ENCODE measurements at regions not wholly inside any gene's neighbourhood (a gene's known extent, or its start where the extent isn't known, plus 50 kb on each side); places are given as distances from the start of the nearest gene placed in this dataset.
A peak's percentile ranks its signal among the peaks of the same experiment; 100 is the strongest.

DNA sequence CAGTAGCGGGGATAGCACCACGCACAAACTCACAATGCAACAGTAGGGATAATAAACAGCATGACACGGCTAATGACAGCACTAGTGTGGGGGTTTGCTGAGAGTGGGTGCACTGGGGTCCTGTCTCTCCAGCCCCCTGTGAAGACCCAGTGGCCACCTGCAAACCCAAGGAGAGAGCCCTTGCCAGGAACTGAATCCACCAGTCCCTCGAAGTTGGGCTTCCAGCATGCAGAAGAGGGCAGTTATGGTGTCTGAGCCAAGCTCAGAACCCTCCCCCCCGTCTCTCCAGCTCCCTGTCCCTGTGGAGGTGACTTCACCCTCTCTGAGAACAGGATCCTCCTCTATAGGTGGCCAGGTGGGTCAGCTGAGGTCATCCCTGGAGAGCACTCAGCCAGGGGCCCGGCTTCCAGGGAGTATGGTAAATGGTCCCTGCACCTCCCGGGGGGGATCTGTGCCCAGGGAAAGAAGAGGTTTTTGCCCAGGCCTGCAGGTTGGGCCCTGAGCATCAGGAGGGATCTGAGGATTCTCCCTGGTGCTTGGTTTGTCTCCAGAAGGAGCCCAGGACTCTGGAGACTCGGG lies 86.3 kb upstream of the PRR5 start:
- no peak overlapping the region for H3K4me3 ChIP-seq
- no peak for TF ChIP-seq Cebpa-rat (IDR thresholded peaks at IDR 0.05)
- no peaks in the 10 kb centered on the region for H3K27me3 ChIP-seq
- peaks cover 48% of the 10 kb centered on the region for H3K9me3 ChIP-seq
- peaks cover 14% of the 10 kb centered on the region for H3K4me1 ChIP-seq
- no peaks in the 10 kb centered on the region for H3K36me3 ChIP-seq
- no peaks in the 10 kb centered on the region for H4K20me1 ChIP-seq
- H3K4me2 ChIP-seq = no peak overlapping the region
- no peak overlapping the region for H3K9ac ChIP-seq
- no peak overlapping the region for H3K27ac ChIP-seq

DNA sequence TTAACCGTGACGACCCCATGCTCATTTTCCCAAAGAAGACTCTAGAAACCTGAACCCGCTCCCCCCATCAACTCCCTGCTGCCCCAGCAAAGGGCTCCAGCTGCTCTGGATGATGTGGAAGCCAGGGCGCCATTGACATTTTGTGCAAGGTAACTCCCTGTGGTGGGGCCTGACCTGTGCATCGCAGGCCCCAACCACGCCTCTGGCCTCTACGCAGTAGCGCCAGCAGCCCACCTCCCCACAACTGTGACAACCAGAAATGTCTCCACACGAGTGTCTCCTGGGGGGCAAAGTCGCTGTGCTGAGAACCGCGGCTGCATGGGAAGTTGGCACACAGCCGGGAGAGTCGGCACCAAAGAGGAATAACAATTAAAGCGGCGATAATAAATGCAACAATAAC lies 86.9 kb upstream of the PRR5 start:
- Histone ChIP-seq H3K27ac (no peak overlapping the region), H3K4me3 (no peak overlapping the region), H3K4me2 (no peak overlapping the region), H3K9me3 (peaks cover 52% of the 10 kb centered on the region), H3K4me1 (peaks cover 9% of the 10 kb centered on the region), H4K20me1 (no peaks in the 10 kb centered on the region), H3K27me3 (no peaks in the 10 kb centered on the region), H3K9ac (no peak overlapping the region), H3K36me3 (no peaks in the 10 kb centered on the region)
- TF ChIP-seq Cebpa-rat (IDR thresholded peaks at IDR 0.05) = no peak

DNA sequence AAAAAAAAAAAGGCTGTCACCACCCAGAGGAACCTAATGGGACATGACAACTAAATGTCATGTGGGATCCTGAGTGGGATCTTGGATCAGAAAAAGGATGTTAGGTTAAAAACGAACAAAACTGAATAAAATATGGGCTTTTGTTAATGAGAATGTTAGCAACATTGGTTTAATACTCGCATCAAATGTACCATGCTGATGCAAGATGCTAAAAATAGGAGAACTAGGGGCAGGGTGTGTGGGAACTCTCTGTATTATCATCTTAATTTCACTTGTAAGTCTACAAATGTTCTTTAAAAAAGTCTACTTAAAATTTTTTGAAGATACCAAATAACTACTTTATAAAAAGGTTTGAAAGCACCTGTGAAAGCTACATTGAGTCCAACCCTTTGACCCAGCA lies 88.8 kb upstream of the PRR5 start:
- Histone ChIP-seq H3K27me3 (no peaks in the 10 kb centered on the region), H3K27ac (no peak overlapping the region), H3K9ac (no peak overlapping the region), H4K20me1 (no peaks in the 10 kb centered on the region), H3K36me3 (no peaks in the 10 kb centered on the region), H3K4me2 (no peak overlapping the region), H3K4me3 (no peak overlapping the region), H3K4me1 (no peaks in the 10 kb centered on the region), H3K9me3 (peaks cover 52% of the 10 kb centered on the region)
- TF ChIP-seq Cebpa-rat (IDR thresholded peaks at IDR 0.05) = no peak

DNA sequence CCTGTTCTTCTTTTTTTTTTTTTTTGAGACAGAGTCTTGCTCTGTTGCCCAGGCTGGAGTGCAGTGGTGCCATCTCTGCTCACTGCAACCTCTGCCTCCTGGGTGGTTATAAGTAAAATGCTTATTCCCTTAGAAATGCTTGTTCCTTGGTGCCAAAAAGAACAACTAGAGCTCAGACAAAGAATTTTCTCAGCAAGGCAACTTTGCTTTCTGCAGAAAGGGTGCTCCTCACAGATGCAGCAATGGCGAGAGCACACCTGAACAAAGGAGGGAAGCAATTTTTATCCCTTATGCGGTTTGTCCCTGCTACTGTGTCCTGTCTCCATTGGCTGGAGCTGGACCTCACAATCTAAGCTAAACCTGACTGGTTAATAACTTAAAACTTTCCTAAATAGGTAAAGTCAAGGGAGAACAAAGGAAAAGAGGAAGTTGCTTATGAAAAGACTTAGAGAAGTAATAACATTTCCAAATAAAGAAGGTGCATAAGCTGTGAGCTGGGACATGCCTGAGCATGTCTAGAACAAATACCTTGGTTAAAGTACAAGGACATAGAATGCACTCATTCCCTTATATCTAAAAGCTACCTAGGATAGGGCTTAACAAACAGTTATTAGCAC lies 90.0 kb upstream of the PRR5 start:
- Histone ChIP-seq H3K27ac (no peak overlapping the region), H3K27me3 (no peaks in the 10 kb centered on the region), H3K9me3 (peaks cover 52% of the 10 kb centered on the region), H3K9ac (no peak overlapping the region), H4K20me1 (no peaks in the 10 kb centered on the region), H3K4me3 (no peak overlapping the region), H3K4me2 (no peak overlapping the region), H3K36me3 (no peaks in the 10 kb centered on the region), H3K4me1 (no peaks in the 10 kb centered on the region)
- no peak for TF ChIP-seq Cebpa-rat (IDR thresholded peaks at IDR 0.05)

DNA sequence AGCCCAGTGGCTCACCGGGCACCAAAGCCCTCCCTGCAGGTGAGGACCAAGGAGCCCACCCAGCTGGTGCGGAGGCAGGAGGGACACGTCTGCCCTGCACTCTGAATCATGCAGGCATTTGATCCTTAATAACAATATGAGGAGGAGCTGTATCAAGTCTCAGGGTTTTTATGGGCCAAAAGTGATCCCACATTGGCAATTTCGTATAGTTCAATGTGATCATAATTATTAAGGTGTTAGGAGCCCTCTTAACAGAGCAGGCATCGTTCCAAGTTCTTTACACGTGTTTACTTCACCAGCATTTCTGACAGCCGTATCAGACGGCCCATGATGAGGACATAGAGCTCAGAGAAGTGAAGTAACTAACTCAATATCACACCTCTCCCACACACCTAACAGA lies 91.9 kb upstream of the PRR5 start:
- no peak for TF ChIP-seq Cebpa-rat (IDR thresholded peaks at IDR 0.05)
- Histone ChIP-seq H3K4me2 (no peak overlapping the region), H3K9me3 (peaks cover 47% of the 10 kb centered on the region), H3K4me1 (peaks cover 13% of the 10 kb centered on the region), H3K36me3 (no peaks in the 10 kb centered on the region), H3K4me3 (no peak overlapping the region), H4K20me1 (no peaks in the 10 kb centered on the region), H3K9ac (no peak overlapping the region), H3K27me3 (no peaks in the 10 kb centered on the region), H3K27ac (no peak overlapping the region)

DNA sequence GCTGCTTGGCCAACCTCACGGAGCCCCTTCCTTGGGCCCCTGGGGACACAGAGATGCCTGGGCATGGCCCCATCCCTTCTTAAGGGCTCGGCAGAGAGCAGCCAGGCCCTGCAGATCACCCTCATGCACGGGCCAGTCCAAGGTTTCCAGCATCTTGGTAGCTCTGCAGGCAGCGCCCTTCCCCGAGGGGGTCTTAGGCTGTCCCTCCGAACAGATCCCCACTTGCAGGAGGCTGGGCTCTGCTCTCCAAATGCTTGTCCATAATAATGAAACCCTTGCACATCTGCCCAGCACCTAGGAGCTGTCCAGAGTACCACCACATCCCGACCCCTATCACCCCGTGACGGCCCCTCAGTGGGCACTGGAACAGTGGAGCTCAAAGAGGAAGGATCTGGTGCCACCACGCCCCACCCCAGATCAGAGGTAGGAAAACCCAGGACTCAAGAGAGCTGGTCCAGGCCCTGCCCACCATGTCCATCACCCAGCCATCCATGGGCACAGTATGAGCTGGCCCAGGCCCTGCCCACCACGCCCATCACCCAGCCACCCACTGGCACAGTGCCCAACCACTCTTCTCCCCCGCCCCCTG lies 92.5 kb upstream of the PRR5 start:
- Histone ChIP-seq H3K4me3 (no peak overlapping the region), H3K9me3 (peaks cover 41% of the 10 kb centered on the region), H3K4me1 (peaks cover 17% of the 10 kb centered on the region), H4K20me1 (no peaks in the 10 kb centered on the region), H3K4me2 (no peak overlapping the region), H3K9ac (no peak overlapping the region), H3K36me3 (no peaks in the 10 kb centered on the region), H3K27me3 (no peaks in the 10 kb centered on the region), H3K27ac (no peak overlapping the region)
- no peak for TF ChIP-seq Cebpa-rat (IDR thresholded peaks at IDR 0.05)

DNA sequence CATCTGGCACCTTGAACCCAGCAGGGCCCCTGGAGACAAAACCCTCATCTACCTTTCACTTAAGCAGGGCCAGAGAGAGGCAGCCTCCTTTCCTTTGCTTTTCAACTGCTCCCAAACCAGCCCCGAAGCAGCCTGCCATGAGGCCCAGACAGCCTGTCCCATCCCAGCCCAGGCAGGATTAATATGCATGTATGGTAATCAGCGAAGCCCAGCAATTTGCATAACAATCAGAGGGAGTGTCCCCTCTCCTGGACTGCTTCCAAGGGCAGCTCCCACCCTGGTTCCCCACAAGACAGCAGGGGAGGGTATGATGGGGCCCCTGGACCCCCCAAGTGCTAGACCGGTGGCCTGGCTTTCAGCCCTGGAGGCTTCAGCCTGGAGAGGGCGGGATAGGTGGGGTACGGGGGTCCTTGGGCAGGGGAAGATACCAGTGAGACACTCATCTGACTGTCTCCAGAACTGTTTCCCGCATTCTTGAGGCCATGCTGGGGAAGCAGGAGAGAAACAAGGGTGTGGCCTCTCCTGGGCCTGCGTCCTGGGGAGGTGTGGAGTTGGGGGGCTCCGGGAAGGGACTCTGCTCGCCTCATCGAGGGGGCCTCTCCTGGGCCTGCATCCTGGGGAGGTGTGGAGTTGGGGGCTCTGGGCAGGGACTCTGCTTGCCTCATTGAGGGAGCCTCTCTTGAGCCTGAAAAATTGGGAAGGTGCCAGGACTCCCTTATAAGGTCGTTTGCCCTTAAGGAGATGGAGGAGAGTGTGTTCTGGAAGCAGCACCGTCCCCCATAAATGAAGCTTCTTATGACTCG lies 93.2 kb upstream of the PRR5 start:
- no peak overlapping the region for H3K27ac ChIP-seq
- no peaks in the 10 kb centered on the region for H3K27me3 ChIP-seq
- TF ChIP-seq Cebpa-rat (IDR thresholded peaks at IDR 0.05) = no peak

DNA sequence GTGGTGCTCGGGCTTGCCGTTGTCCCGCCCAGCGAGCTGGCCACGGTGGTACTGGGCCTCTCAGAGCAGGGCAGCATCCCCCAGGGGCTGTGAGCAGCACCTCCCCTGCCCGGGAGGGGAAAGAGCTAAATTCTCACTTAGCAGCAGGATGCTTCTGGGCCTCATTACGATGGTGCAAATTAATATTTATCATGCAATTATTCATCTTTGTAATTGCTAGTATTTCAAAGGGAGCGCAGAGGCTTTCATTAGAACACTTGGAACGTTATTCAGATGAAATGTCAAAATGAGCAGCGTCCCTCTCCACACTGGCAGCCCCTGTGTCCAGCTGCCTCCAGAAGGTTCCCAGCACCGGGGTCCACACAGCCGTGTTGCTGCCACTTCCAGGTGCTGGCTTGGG lies 95.9 kb upstream of the PRR5 start:
- no peaks in the 10 kb centered on the region for H3K27me3 ChIP-seq
- H3K27ac ChIP-seq = no peak overlapping the region
- H3K4me1 ChIP-seq = peaks cover 20% of the 10 kb centered on the region
- H3K9me3 ChIP-seq = peaks cover 8% of the 10 kb centered on the region
- H3K4me2 ChIP-seq = peak overlapping the region; percentile 42
- no peak overlapping the region for H3K4me3 ChIP-seq
- no peak for TF ChIP-seq Cebpa-rat (IDR thresholded peaks at IDR 0.05)
- no peaks in the 10 kb centered on the region for H4K20me1 ChIP-seq
- no peaks in the 10 kb centered on the region for H3K36me3 ChIP-seq
- H3K9ac ChIP-seq = no peak overlapping the region

More for the DNA sequence above, 93.2 kb upstream of the PRR5 start:
- H3K9ac ChIP-seq = no peak overlapping the region
- peaks cover 35% of the 10 kb centered on the region for H3K9me3 ChIP-seq
- H3K4me2 ChIP-seq = no peak overlapping the region
- peaks cover 17% of the 10 kb centered on the region for H3K4me1 ChIP-seq
- no peaks in the 10 kb centered on the region for H3K36me3 ChIP-seq
- H4K20me1 ChIP-seq = no peaks in the 10 kb centered on the region
- H3K4me3 ChIP-seq = no peak overlapping the region

DNA sequence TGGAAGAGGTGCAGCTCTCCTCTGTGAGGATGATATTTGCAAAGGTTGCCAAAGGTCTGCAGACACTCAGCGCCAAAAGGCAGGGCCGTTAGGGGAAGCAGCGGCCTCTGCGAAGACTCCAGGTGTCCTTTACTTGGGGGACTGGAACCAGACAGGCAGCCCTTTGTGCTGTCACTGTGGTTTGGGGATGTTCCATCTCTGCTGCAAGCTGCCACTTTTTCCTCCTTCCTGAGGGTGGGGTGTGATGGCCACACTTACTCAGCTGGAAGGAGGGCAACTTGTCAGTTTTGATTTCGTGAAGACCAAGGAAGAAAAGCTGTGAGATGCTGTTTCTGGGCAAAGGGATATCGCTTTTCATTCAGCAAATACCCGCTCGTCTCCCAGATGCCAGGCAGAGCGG lies 96.5 kb upstream of the PRR5 start:
- Histone ChIP-seq H3K9ac (0 out of 2 replicates have a peak overlapping the region, but pooled peaks have one; percentile 15), H3K4me3 (no peak overlapping the region), H3K27me3 (no peaks in the 10 kb centered on the region), H4K20me1 (0 out of 2 replicates have a peak, but pooled peaks cover 5% of the 10 kb centered on the region), H3K36me3 (no peaks in the 10 kb centered on the region), H3K4me2 (peak overlapping the region; percentile 42), H3K4me1 (peaks cover 27% of the 10 kb centered on the region), H3K9me3 (peaks cover 2% of the 10 kb centered on the region), H3K27ac (no peak overlapping the region)
- no peak for TF ChIP-seq Cebpa-rat (IDR thresholded peaks at IDR 0.05)

DNA sequence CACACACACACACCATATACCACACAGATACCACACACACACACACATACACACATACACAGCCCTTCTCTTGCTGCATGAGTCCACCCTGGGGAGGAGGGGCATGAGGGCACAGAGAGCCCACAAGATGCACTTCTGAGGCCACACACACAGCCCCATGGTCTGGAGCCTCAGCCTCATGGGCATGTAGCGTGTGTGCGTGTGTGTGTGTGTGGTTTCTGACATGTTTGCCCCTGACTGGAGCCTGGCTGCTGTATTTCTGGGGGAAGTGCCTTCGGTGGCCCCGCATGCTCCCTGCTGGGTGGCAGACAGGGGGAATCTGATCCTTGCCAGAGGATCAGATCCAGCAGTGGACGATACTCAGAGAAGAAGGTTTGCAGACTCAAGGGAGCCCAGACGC lies 97.0 kb upstream of the PRR5 start:
- Histone ChIP-seq H3K9me3 (no peaks in the 10 kb centered on the region), H3K4me2 (peak overlapping the region; percentile 42), H3K9ac (0 out of 2 replicates have a peak overlapping the region, but pooled peaks have one; percentile 15), H3K27me3 (no peaks in the 10 kb centered on the region), H3K36me3 (no peaks in the 10 kb centered on the region), H3K4me3 (no peak overlapping the region), H4K20me1 (0 out of 2 replicates have a peak, but pooled peaks cover 10% of the 10 kb centered on the region), H3K27ac (no peak overlapping the region), H3K4me1 (peaks cover 32% of the 10 kb centered on the region)
- no peak for TF ChIP-seq Cebpa-rat (IDR thresholded peaks at IDR 0.05)
